Right hindlimb (tissue), 1 donor: ENCODE measurements at regions not wholly inside any gene's neighbourhood (a gene's known extent, or its start where the extent isn't known, plus 50 kb on each side); places are given as distances from the start of the nearest gene placed in this dataset.
A peak's percentile ranks its signal among the peaks of the same experiment; 100 is the strongest.
"Not testable (repeated sequence)": the region's sequence is repeated elsewhere in the genome, so short reads cannot be mapped to it uniquely, and the experiment has no call there.

ENCODE experiments used
- DNase-seq: peaks from one replicate; pipeline ENCODE4 v3.0.0-alpha.2; 2018

DNA sequence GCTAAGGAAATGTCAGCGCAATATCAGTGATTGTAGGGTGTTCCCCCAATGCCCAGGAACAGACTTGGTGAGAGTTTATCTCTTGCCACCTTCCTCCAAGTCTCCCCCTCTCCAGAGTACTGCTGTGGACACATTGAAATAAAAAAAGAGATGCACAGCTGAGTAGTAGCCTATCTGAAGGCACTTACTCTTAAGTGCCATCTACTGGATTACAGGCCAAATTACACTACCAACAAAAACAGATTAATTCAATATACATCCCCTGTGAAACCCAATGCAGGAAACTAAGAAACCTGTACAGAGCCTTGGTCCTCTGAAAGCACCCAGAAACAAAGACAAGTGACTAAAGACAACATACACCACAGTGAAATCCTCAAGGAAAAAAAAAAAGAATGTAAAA lies 460.3 kb downstream of the ZIC3 start:
- no peak for DNase-seq

DNA sequence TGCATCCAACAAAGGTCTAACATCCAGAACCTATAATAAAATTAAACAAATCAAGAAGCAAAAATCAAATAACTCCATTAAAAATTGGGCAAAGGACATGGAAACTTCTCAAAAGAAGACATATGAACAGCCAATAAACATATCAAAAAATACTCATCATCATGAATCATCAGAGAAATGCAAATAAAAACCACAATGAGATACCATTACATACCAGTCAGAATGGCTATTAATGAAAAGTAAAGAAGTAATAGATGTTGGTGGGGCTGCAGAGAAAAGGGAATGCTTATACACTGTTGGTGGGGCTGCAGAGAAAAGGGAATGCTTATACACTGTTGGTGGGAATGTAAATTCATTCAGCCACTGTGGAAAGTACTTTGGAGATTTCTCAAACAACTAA lies 465.8 kb downstream of the ZIC3 start:
- no peak for DNase-seq

DNA sequence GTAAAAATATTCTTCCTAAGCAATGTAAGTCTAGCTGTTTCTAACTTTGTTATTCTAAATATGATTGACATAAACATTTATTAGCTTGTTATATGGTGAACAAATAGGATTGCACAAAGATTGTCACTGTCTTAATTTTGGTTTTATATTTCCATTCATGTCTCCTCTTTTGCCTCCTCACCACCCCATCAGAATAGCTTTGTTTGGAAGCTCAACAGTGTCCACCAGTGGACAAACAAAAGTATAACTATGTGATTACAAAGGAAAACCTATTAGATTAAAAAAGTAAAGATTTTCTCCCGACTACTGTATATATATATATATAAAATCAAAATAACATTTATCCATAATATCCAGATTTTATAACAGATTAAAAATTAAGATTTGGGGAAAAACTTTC lies 468.2 kb downstream of the ZIC3 start:
- no peak for DNase-seq

- DNase-seq, result no peak
Observed at GRCh38 chrX:138037548-138037947, 471.6 kb downstream of the ZIC3 start.

- DNase-seq, result no peak
Observed at GRCh38 chrX:138057883-138058282, 492.0 kb downstream of the ZIC3 start.

DNA sequence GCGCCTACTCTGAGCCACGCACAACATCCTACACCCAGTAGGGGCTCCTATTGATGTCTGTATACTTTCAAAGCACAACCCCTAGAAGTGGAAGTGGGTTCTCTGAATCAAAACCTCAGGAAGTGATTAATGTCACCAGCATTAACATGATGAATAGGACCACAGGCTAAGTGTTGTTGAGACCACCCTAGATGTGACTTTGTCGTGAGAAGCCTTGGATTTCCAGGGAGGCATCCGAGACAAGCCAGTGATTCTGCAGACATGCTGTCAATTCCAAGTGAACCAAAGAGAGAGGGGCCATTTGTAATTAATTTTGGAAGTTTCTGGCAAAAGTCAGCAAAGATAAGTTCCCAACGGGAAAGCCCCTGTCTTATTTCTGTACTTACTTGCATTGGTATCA lies 493.0 kb downstream of the ZIC3 start:
- DNase-seq, result no peak

- DNase-seq, result no peak
Observed at GRCh38 chrX:138067415-138067814, 501.5 kb downstream of the ZIC3 start.

GRCh38 chrX:138073626-138074025 lies 507.7 kb downstream of the ZIC3 start:
- DNase-seq, result no peak

DNA sequence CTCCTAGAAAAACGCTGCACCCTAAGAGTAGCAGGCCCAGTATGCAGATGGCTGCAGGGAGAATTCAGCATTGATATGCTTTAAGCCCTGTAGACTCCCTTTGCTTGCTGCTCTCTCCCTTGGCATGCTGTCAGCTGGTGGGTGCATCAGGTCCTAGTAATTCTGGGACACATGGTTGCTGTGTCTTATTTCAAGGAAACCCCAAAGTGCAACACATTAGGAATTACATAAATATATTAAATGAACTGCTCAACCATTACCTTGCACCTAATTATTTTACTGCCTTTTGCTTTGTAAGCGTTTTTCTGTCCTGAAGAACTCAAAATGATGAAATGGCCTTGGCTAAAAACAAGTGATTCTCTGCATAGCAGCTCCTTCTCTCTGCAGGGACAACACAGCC lies 516.3 kb downstream of the ZIC3 start:
- DNase-seq, result no peak

DNA sequence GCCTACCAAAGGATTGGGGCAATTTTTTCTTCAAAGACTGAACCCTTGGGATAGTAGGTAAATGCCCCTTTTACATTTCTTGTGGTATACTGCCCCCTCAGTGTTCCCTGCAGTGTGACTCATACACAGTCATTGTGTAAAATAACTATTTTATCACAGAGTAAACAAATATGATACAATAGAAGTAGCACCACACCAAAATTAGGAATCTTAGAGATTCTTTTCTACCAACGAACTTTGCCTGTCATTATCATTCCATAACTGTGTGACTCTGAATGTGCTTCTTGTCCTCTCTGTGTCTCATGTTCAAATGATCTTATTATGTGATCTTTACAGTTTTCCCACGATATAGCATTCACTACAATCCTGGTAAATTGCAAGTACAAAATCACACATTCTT lies 517.0 kb downstream of the ZIC3 start:
- DNase-seq, result no peak

DNA sequence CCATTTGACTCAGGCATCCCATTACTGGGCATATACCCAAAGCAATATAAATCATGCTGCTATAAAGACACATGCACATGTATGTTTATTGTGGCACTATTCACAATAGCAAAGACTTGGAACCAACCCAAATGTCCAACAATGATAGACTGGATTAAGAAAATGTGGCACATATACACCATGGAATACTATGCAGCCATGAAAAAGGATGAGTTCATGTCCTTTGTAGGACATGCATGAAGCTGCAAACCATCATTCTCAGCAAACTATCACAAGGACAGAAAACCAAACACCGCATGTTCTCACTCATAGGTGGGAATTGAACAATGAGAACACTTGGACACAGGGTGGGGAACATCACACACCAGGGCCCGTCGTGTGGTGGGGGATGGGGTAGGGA lies 545.0 kb downstream of the ZIC3 start:
- not testable (repeated sequence) for DNase-seq

GRCh38 chrX:138127314-138127713 lies 561.4 kb downstream of the ZIC3 start:
- DNase-seq, result no peak

DNA sequence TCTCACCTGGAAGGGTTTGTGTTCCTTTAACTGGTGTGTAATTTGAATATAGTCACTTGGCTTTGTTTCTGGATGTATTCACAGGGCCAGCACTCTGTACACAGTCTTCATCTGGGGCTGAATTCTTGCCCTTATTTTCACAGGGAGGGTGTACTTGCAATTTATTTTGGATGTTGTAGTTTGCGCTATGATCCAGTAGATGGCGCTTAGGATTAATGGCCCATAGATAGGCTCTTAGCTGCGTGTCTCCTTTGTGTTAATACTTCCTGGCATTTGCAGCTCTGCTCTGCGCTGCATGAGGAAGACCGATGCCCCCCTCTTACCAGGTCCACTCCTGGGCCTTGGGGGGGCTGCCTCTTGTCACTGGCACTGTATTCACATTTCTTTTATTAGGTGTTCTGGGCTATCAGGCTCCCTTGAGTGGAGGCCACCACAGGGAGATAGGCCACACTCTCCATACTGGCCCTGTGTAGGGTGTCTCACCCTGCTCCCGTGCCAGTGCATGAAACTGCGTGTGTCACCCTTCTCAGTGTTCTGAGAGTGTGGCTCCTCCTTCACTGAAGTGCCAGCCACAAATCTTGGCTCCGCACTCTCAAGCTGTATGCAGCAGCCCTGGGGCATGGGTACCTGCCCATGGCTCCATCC lies 562.2 kb downstream of the ZIC3 start:
- DNase-seq, result peak; percentile 9

DNA sequence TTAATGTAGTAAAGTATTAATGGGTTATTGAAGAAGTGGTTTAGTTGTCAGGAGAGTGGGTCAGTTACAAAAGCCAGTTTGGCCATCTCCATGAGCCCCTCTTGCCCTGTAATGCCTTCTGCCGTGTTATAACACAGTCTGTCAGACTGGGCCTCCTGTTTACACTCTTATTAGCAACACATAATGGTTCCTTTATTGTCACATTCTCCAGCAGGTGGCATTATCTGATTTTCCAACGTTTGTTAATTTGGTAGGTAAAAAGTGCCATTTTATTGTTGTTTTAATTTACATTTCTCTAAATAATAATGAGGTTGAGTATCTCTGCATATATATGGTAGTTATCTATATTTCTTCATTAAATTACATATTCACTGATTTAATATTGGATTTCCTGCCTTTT lies 560.8 kb downstream of the FGF13 start:
- no peak for DNase-seq

- no peak for DNase-seq
Observed at GRCh38 chrX:138157850-138158249, 553.7 kb downstream of the FGF13 start.

DNA sequence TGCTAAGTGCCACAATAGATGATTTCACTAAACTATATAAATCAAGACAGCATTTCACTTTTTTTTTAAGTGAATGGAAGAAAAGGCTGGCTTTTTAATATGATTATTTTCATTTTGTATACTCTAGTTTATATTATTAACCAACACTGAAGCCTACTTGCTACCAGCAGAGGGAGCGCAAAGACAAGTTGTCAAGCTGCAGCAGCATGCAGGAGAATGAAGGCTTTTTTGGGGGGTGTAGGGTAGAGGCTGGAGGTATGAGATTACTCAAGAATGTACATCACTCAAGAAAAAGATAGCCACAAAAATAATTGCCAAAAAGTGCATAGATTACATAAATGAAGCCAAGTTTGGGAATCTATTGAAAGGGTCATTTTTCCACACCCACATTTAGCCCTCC lies 519.5 kb downstream of the FGF13 start:
- DNase-seq, result peak; percentile 10

- no peak for DNase-seq
Observed at GRCh38 chrX:138229718-138230117, 481.8 kb downstream of the FGF13 start.

DNA sequence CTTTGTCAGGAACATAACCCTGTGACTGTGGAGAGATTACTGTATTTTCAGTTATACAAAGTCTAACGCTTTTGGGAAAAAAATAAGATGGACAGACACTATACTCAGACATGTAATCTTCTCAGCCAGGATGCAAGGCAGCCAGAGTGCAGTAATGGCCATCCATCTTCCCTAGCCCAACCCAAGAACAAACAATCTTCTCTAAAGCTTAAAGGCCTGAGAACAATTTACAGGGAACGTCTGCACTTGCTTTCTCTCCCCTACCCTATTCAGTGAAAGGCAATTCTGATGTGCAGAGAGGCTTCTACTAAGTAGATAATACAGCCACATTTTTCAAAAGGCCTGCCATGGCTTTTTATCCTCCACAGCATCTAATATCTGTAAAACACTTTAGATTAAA lies 471.3 kb downstream of the FGF13 start:
- no peak for DNase-seq

DNA sequence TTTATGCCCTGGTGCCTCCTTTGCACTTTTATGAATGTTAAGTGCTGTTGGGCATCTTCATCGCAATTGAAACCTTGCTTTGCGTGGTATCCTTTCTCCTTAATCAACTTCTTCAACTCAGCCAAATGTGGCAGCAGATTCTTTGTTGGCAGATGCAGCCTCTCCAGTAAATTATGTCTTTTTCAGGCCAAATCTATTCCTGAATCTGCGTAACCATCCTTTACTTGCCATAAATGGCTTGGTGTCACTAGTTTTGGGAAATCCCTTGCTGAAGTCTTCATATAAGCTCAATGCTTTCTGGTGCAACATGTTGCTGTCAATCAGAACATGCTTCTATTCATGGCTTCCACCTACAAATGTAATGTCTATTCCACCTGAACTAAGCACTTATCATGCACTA lies 457.5 kb downstream of the FGF13 start:
- DNase-seq, result no peak

DNA sequence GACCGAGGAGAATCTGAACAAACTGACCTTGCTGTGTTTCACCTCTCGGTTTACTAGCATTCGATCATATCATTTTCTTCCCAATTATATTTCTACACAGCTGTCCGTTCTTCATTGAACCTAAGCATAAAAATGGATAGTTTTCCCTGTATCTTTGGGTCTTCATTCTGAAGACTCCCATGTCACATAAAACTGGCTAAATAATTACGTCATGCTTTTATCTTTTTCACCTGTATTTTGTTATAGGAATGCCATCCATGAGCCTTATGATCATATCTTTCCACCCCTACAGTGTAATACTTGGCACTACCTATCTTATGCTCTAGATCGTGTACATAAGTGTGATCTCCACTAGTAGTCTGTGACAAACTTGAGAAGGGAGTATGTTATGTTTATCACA lies 456.1 kb downstream of the FGF13 start:
- DNase-seq, result no peak

DNA sequence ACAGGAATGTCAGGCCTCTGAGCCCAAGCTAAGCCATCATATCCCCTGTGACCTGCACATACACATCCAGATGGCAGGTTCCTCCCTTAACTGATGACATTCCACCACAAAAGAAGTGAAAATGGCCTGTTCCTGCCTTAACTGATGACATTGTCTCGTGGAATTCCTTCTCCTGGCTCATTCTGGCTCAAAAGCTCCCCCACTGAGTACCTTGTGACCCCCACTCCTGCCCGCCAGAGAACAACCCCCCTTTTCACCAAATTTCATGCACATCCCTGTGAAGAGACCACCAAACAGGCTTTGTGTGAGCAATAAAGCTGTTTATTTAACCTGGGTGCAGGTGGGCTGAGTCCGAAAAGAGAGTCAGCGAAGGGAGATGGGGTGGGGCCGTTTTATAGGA lies 447.4 kb downstream of the FGF13 start:
- not testable (repeated sequence) for DNase-seq

- DNase-seq, result no peak
Observed at GRCh38 chrX:138270931-138271330, 440.6 kb downstream of the FGF13 start.

- DNase-seq, result not testable (repeated sequence)
Observed at GRCh38 chrX:138282598-138283150, 428.8 kb downstream of the FGF13 start.

- no peak for DNase-seq
Observed at GRCh38 chrX:138287205-138287877, 424.2 kb downstream of the FGF13 start.

GRCh38 chrX:138294951-138295350 lies 416.6 kb downstream of the FGF13 start:
- DNase-seq, result no peak
